ENCODE measurements at regions not wholly inside any gene's neighbourhood (a gene's known extent, or its start where the extent isn't known, plus 50 kb on each side); places are given as distances from the start of the nearest gene placed in this dataset.

GRCh38 chr15:94041746-94042145 lies 189.6 kb upstream of the MCTP2 start:
- no TSS peak for BruUV-seq (replicated peaks)
- TF ChIP-seq FOXO4 (CRISPR knock-in tag; IDR thresholded peaks at IDR 0.05) (no peak), ADNP (tag; IDR thresholded peaks at IDR 0.05) (no peak), ZC3H11A (IDR thresholded peaks at IDR 0.05; ENCODE audit: low read depth, low read length) (no peak), PREB (CRISPR knock-in tag; IDR thresholded peaks at IDR 0.05) (no peak), ZNF644 (tag; IDR thresholded peaks at IDR 0.05; ENCODE audit: low read depth) (no peak), NBN (IDR thresholded peaks at IDR 0.05; ENCODE audit: low read depth) (no peak), RAD21 (CRISPR knock-in tag; conservative IDR thresholded peaks at IDR 0.05 in 1 of 2, IDR thresholded peaks at IDR 0.05 in 1 of 2) (no peak), CBX1 (IDR thresholded peaks at IDR 0.05; ENCODE audit: low read depth) (no peak), SMARCC2 (IDR thresholded peaks at IDR 0.05; ENCODE audit: low read depth) (no peak), GMEB1 (CRISPR knock-in tag; IDR thresholded peaks at IDR 0.05) (no peak), ARID1B (IDR thresholded peaks at IDR 0.05) (no peak), ZNF75A (CRISPR knock-in tag; IDR thresholded peaks at IDR 0.05) (no peak), ZNF282 (CRISPR knock-in tag; IDR thresholded peaks at IDR 0.05) (no peak), POLR2AphosphoS5 (IDR thresholded peaks at IDR 0.05; ENCODE audit: control insufficient read depth, insufficient read depth, low read depth, low read length) (no peak), TBL1XR1 (IDR thresholded peaks at IDR 0.05; ENCODE audit: low read length in 2 of 2) (no peak), CEBPB (tag; IDR thresholded peaks at IDR 0.05) (no peak), ZNF232 (CRISPR knock-in tag; IDR thresholded peaks at IDR 0.05) (no peak), SMAD4 (CRISPR knock-in tag; conservative IDR thresholded peaks at IDR 0.05) (no peak)
- no peak for ATAC-seq
- no peaks in the 10 kb centered on the region for H3K9me1 ChIP-seq (ENCODE audit: control insufficient read depth, insufficient read depth, low read length)
- no peaks in the 10 kb centered on the region for H3K9me3 ChIP-seq (replicated peaks; ENCODE audit: control insufficient read depth, insufficient read depth, low read depth, low read length)
- in situ Hi-C loops (cut with MboI) (no loop called here), intact Hi-C loops (cut with micrococcal nuclease) (no loop called here)
- no peaks in the 10 kb centered on the region for H3K4me1 ChIP-seq (replicated peaks in 1 of 2; ENCODE audit: control insufficient read depth in 2 of 2, insufficient read depth in 2 of 2, low read length in 2 of 2)
- CTCF ChIA-PET (ENCODE audit: low intra/inter-chr PET ratio): no interaction called here
- no peaks in the 10 kb centered on the region for H4K20me1 ChIP-seq (replicated peaks; ENCODE audit: control insufficient read depth, insufficient read depth, low read length)
- FAIRE-seq: no peak
- H3K36me3 ChIP-seq (ENCODE audit: control insufficient read depth, insufficient read depth, low read length): no peaks in the 10 kb centered on the region
- no peak for DNase-seq (ENCODE audit: extremely low read depth in 1 of 4, low spot score in 3 of 4)
- no peaks in the 10 kb centered on the region for H3K27me3 ChIP-seq (ENCODE audit: control insufficient read depth in 2 of 2, insufficient read depth in 2 of 2, low read length in 2 of 2)
- H3K9ac ChIP-seq (ENCODE audit: insufficient read depth in 1 of 2, low read depth in 2 of 2, low read length in 2 of 2): no peak overlapping the region
- H3K4me3 ChIP-seq: no peak overlapping the region
- POLR2A ChIA-PET: no interaction called here
- WGBS (ENCODE audit: insufficient coverage, low coverage, missing lambda C conversion rate): 0% methylated on average over 3 of the region's 3 CpGs
- H3K27ac ChIP-seq (ENCODE audit: extremely low read depth, low read depth, low read length): no peak overlapping the region
- no peak overlapping the region for H3K4me2 ChIP-seq (ENCODE audit: insufficient read depth, low read length)
- no peaks in the 10 kb centered on the region for H3K79me2 ChIP-seq (ENCODE audit: control insufficient read depth, insufficient read depth, low read length)
- H2AFZ ChIP-seq (ENCODE audit: low read depth, low read length): no peak overlapping the region

Data from K562 (cell line).